DND-41 (cell line): ENCODE measurements at regions not wholly inside any gene's neighbourhood (a gene's known extent, or its start where the extent isn't known, plus 50 kb on each side); places are given as distances from the start of the nearest gene placed in this dataset.

Experiments used
- ATAC-seq: fragments of 200-7000 bp; cut with Tn5 transposase; 3 replicates; pipeline ENCODE4 v1.9.1; 2021; ENCODE audit warnings: low read depth; ENCODE audit not compliant: insufficient read depth
- DNase-seq: peaks from one replicate; pipeline ENCODE4 v3.0.0-alpha.2; 2020
- H2AFZ ChIP-seq: 2 replicates; pipeline ENCODE4 v1.6.0; 2012; ENCODE audit warnings: low read depth, low read length
- H3K27ac ChIP-seq: 2 replicates; pipeline ENCODE4 v1.5.1; 2012; ENCODE audit warnings: low read length, inconsistent platforms
- H3K27me3 ChIP-seq: fragments of 200-600 bp; sonication (generic); 2 replicates; pipeline ENCODE4 v1.6.0; 2012; ENCODE audit warnings: low read length, mild to moderate bottlenecking, inconsistent platforms; ENCODE audit not compliant: insufficient read depth, poor library complexity
- H3K36me3 ChIP-seq: 2 replicates; pipeline ENCODE4 v1.5.1; 2012; ENCODE audit warnings: low read length, inconsistent platforms; ENCODE audit not compliant: insufficient read depth
- H3K4me1 ChIP-seq: 2 replicates; pipeline ENCODE4 v1.5.1; 2012; ENCODE audit warnings: mild to moderate bottlenecking, low read length; ENCODE audit not compliant: insufficient read depth
- H3K4me2 ChIP-seq: 2 replicates; pipeline ENCODE4 v1.6.0; 2012; ENCODE audit warnings: mild to moderate bottlenecking, moderate library complexity, low read length, inconsistent platforms; ENCODE audit not compliant: insufficient read depth
- H3K4me3 ChIP-seq, 2 experiments: fragments of 200-600 bp in 1 of 2; shearing (Covaris generic) in 1 of 2; 2 replicates each; pipeline ENCODE4 v1.5.1; 2012 to 2016; ENCODE audit warnings: inconsistent platforms in 2 of 2, low read length in 2 of 2, mild to moderate bottlenecking in 2 of 2, low read depth in 1 of 2, moderate library complexity in 1 of 2
- H3K79me2 ChIP-seq: 2 replicates; pipeline ENCODE4 v1.6.0; 2012; ENCODE audit warnings: low read length, inconsistent platforms; ENCODE audit not compliant: insufficient read depth
- H3K9ac ChIP-seq: 2 replicates; pipeline ENCODE4 v1.6.0; 2012; ENCODE audit warnings: low read depth, mild to moderate bottlenecking, inconsistent platforms, low read length, moderate library complexity
- H3K9me3 ChIP-seq: 2 replicates; pipeline ENCODE4 v1.5.1; 2012; ENCODE audit warnings: low read length, moderate library complexity, mild to moderate bottlenecking, inconsistent platforms; ENCODE audit not compliant: insufficient read depth, severe bottlenecking
- H4K20me1 ChIP-seq: 2 replicates; pipeline ENCODE4 v1.6.0; 2012; ENCODE audit warnings: low read length; ENCODE audit not compliant: insufficient read depth
- EZH2 ChIP-seq: IDR thresholded peaks from 3 replicates; pipeline ENCODE4 v1.6.1; 2012; ENCODE audit warnings: borderline replicate concordance, low read depth, mild to moderate bottlenecking, moderate library complexity, low read length, inconsistent platforms; ENCODE audit not compliant: severe bottlenecking
- TF ChIP-seq, protein P1 (sequence below): IDR thresholded peaks from 2 replicates; pipeline ENCODE4 v1.5.1; 2012; ENCODE audit warnings: borderline replicate concordance, low read length, moderate library complexity, mild to moderate bottlenecking; ENCODE audit not compliant: poor library complexity, severe bottlenecking; ENCODE audit errors: extremely low read depth

DNA sequence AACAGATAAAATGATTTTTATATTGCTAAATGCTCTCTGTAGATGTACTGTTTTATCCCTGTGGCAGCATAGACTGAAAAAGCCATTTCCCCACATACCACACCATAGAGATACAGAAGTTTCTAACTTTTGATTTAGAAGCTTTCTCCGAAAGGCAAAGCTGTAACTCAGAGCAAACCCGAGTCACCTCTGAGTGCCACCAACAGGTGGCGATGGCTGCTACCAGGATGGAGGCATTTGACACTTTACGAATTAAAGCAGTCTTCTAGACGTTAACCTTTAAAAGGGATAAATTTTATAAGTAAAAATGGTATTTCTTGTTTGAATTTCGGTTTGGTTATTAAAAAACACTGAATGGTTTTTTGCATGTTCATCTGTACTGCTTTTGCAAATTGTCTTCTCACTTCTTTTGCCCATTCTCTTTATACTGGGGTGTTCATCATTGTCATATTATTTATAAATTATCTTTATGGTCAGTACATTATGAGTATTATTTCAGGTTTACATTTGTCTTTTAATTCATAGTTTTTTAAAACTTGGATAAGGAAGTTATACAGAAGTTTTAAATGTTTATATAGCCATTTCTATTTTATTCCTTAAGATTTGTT lies 201.0 kb upstream of the CEP162 start:
- Histone ChIP-seq H3K9ac (no peak overlapping the region), H3K27me3 (no peaks in the 10 kb centered on the region), H4K20me1 (no peaks in the 10 kb centered on the region), H3K4me3 (no peak overlapping the region), H3K4me2 (no peak overlapping the region), H3K79me2 (no peaks in the 10 kb centered on the region), H3K36me3 (no peaks in the 10 kb centered on the region), H3K9me3 (no peaks in the 10 kb centered on the region), H3K4me1 (no peaks in the 10 kb centered on the region), H3K27ac (no peak overlapping the region), H2AFZ (no peak overlapping the region)
- ATAC-seq, result peak; percentile 70
- TF ChIP-seq EZH2, result no peak
- TF ChIP-seq, protein P1, sequence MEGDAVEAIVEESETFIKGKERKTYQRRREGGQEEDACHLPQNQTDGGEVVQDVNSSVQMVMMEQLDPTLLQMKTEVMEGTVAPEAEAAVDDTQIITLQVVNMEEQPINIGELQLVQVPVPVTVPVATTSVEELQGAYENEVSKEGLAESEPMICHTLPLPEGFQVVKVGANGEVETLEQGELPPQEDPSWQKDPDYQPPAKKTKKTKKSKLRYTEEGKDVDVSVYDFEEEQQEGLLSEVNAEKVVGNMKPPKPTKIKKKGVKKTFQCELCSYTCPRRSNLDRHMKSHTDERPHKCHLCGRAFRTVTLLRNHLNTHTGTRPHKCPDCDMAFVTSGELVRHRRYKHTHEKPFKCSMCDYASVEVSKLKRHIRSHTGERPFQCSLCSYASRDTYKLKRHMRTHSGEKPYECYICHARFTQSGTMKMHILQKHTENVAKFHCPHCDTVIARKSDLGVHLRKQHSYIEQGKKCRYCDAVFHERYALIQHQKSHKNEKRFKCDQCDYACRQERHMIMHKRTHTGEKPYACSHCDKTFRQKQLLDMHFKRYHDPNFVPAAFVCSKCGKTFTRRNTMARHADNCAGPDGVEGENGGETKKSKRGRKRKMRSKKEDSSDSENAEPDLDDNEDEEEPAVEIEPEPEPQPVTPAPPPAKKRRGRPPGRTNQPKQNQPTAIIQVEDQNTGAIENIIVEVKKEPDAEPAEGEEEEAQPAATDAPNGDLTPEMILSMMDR, result peak; percentile 88
- DNase-seq, result peak; percentile 64

DNA sequence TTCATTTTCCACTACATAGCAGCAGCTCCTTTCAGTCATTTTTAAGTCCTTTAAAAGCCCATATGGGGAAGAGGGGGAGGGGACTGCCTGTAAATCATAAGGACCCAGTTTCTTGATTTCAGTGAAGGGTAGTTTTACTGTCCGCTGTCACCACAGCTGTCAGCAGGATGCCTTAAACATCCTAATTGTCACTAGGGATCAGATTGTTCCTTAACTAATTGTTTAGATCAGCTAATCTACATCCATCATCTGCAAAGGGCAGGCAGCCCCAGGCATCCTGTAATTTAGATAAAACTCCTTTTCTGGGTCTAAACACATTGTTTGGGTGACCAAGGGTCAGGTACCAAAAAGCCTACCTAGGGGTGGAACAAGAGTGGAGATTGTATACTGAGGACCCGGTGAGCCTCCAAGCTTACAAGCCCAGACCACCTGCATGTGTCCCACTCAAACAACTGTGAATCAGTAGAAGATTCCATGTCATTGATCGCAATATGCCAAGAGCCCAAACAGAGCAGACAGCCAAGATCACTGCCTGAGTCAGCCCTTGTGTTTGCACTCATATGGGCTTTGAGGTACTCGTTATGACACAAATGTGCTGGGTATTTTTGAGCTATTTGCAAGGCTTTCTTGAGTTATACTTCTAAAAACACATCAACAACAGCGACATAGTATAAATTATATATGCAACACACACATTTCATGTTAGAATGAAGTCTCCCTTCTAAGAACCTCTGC lies 198.7 kb upstream of the CEP162 start:
- DNase-seq, result no peak

DNA sequence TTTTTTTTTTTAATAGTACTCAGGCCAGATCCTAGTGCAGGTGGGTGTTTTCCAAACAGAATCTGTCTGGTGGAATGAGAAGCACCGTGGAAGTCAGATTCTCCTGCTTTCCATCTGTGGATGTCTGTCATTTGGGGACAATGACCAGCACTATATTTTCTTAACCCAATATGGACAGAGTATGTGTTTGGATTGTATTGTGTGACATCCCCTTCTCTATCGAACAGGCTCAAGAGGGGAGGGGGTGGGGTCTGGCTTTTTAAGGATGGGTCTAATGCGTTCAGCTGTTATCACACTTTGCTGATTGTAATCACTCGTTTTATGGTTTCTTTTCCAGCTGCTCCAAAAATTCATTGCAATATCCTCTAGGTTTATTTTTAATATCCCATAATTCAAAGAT lies 197.5 kb upstream of the CEP162 start:
- no peak overlapping the region for H3K27ac ChIP-seq
- no peak for TF ChIP-seq EZH2
- TF ChIP-seq, protein P1, result no peak
- no peak for DNase-seq

More for the DNA sequence above, 198.7 kb upstream of the CEP162 start:
- Histone ChIP-seq H3K9ac (no peak overlapping the region), H3K4me1 (no peaks in the 10 kb centered on the region), H4K20me1 (no peaks in the 10 kb centered on the region), H2AFZ (no peak overlapping the region), H3K27ac (no peak overlapping the region), H3K36me3 (no peaks in the 10 kb centered on the region), H3K4me3 (no peak overlapping the region), H3K4me2 (no peak overlapping the region), H3K9me3 (no peaks in the 10 kb centered on the region), H3K79me2 (no peaks in the 10 kb centered on the region), H3K27me3 (no peaks in the 10 kb centered on the region)
- ATAC-seq, result no peak
- no peak for TF ChIP-seq EZH2
- TF ChIP-seq, protein P1, result no peak

More for the DNA sequence above, 197.5 kb upstream of the CEP162 start:
- Histone ChIP-seq H3K4me1 (no peaks in the 10 kb centered on the region), H3K36me3 (no peaks in the 10 kb centered on the region), H3K79me2 (no peaks in the 10 kb centered on the region), H2AFZ (no peak overlapping the region), H3K27me3 (no peaks in the 10 kb centered on the region), H3K9me3 (no peaks in the 10 kb centered on the region), H3K4me3 (no peak overlapping the region), H4K20me1 (no peaks in the 10 kb centered on the region), H3K9ac (no peak overlapping the region), H3K4me2 (no peak overlapping the region)
- no peak for ATAC-seq
